ENCODE measurements at regions not wholly inside any gene's neighbourhood (a gene's known extent, or its start where the extent isn't known, plus 50 kb on each side); places are given as distances from the start of the nearest gene placed in this dataset.

- DNase-seq (ENCODE audit: low read depth): no peak
Measured at GRCh38 chr14:25551674-25552073, 501.7 kb upstream of the STXBP6 start.

DNA sequence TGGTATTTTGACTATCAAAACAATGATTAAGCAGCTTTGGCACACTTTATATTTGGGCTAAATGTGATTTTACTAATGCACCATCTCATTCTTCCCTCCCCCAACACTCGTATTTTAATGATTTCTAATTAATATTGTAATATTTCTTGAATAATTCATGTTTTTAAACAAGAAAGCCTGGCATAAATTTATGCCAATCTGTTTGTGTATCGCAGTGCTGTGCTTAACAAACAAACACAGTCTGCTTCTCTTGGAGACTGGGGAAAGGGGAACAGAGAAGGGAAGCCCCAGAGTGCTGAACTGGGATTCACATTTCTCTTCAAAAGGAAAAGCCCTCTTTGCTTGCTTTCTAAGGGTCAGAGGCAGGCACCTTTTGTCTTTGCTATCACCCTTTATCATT lies 496.9 kb upstream of the STXBP6 start:
- DNase-seq (ENCODE audit: low read depth): no peak

DNA sequence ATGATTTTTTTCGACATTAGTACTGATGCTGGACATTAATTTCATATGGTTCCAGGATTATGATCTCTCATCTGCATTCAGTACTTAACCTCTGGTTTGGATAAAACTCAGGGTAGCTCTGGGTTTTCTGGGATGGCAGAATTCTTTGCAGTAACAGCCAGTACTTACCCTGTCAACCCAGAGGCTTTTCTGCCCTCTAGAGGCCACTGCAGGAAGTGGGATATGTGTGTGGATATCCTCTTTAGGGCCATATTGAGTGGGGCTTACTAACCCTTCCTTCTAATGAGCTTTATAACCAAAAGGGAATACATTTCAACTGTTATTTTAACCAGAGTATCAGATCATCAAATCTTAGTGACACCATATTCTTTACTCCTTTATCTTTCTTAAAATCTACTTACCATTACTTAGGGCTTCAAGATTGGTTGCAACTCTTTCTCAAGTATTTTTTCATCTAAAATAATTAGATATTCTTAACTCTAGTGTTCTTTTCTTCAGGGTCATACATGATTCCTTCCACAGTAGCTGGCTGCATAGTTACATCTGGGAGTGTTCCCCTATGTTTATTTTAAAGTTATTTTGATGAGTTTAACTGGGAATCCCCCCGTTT lies 488.0 kb upstream of the STXBP6 start:
- no peak for DNase-seq (ENCODE audit: low read depth)

DNA sequence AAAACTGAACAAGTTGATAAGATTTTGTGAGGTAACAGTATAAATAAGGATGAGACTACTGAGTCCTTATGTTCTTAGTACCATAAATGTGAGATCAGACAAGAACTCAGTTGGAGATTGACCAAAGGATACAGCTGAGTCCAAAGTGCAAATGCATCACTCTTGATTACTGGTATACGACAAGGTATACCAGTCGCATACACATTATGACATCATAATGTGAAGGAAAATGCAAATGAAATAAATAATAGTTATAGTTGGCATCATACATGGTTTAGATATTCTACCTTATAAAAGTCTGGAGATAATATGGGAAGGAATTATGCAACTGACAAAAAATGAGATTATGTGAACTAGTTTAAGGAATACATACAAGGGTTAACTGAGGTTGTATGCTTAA lies 476.3 kb upstream of the STXBP6 start:
- DNase-seq (ENCODE audit: low read depth): no peak

DNA sequence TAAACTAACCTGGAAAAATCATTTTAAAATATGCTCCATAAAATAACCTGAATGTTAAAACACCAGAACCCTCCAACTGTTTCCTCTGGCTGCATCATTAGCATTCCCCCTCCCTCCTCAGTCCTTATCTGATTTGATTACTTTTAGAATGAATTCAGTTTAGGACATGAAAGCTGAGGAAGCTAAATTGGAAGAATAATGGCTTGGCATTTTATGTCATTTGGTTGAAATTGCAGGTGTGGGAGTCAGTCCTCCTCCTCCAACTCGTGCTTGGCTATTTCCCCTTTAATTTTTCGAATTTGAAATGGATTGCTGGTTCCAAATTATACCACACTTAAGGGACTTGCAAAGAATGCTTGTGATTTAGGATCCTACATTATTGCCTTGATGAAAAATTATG lies 473.0 kb upstream of the STXBP6 start:
- DNase-seq (ENCODE audit: low read depth): no peak

GRCh38 chr14:25522116-25522515 lies 472.2 kb upstream of the STXBP6 start:
- DNase-seq (ENCODE audit: low read depth): no peak

GRCh38 chr14:25521616-25522015 lies 471.7 kb upstream of the STXBP6 start:
- no peak for DNase-seq (ENCODE audit: low read depth)

- no peak for DNase-seq (ENCODE audit: low read depth)
Measured at GRCh38 chr14:25520821-25521220, 470.9 kb upstream of the STXBP6 start.

GRCh38 chr14:25518364-25518763 lies 468.4 kb upstream of the STXBP6 start:
- no peak for DNase-seq (ENCODE audit: low read depth)

GRCh38 chr14:25516838-25517237 lies 466.9 kb upstream of the STXBP6 start:
- DNase-seq (ENCODE audit: low read depth): no peak

GRCh38 chr14:25508845-25509244 lies 458.9 kb upstream of the STXBP6 start:
- DNase-seq (ENCODE audit: low read depth): no peak

- no peak for DNase-seq (ENCODE audit: low read depth)
Measured at GRCh38 chr14:25501749-25502148, 451.8 kb upstream of the STXBP6 start.

- no peak for DNase-seq (ENCODE audit: low read depth)
Measured at GRCh38 chr14:25488961-25489360, 439.0 kb upstream of the STXBP6 start.

- no peak for DNase-seq (ENCODE audit: low read depth)
Measured at GRCh38 chr14:25485381-25485780, 435.4 kb upstream of the STXBP6 start.

GRCh38 chr14:25484906-25485305 lies 435.0 kb upstream of the STXBP6 start:
- no peak for DNase-seq (ENCODE audit: low read depth)

- DNase-seq (ENCODE audit: low read depth): no peak
Measured at GRCh38 chr14:25484235-25484634, 434.3 kb upstream of the STXBP6 start.

DNA sequence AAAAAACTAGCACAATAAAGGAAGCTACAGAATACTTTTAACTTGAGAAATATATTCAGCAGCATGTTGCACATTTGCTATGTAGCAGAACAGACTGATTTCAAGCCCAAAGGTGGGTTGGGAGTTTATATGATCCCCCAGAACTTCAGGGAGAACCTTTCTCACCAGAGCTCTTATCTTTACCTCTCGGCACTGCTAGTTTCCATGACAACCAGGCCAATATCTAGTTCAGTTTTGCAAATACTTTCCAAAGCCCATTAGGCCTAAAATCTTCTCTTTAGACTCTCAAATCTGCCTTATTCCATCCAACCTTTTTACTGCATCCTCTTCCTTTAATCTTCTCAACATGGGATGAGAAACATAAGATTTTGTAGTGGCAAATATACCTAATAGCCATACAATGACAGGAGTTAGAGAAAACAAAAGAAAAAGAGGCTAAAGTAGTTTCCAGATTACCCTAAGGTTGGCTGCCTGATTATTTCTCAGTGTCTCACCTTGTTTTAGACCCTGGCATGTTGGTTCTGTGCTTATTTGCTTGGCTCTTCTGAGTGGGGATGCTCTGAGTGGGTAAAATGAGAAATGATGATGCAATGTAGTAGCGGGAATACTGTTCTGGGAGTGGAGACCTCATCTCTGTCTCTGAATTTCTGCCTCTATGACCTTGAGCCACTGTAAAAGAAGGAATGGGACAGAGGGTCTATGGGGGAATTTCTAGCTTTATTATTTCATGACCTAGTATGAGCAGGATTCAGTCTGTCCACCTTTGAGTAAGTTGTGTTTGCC lies 427.6 kb upstream of the STXBP6 start:
- no peak for DNase-seq (ENCODE audit: low read depth)

DNA sequence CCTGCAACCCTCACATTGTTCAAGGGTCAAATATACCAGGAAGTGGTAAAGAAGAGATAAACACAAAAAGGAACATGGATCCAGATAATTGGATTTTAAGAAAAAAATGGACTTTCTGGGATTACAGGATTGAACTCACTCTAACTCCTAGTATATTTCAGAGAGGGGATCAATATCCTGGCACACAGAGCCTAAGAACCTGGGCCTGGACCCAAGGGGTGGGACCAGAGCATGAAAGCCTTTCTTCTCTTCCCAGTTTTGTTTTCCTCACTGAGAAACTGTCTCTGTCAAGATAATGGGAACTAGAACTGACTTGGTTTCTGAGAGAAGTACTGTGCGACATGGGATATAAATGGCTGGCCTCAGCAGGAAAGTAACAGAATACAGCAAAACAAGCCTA lies 422.8 kb upstream of the STXBP6 start:
- no peak for DNase-seq (ENCODE audit: low read depth)

DNA sequence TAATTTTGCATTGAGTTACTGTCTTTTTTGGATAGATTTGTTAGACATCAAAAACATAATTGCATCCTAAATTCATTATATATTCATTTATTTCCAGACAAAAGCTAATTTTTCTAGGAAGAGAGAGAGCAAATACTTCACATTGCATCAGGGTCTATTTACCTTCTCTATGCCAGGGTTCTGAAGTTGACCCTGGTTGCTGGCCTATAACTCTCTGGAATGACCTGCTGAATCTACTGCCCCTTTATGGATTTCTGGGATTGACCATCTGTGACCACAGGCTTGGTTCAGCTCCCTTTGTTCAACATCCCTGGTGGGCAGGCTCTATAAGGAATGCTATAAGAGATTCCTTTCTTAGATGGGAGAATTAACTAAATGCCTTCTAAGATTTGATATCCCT lies 414.8 kb upstream of the STXBP6 start:
- DNase-seq (ENCODE audit: low read depth): no peak

GRCh38 chr14:25464078-25464477 lies 414.1 kb upstream of the STXBP6 start:
- no peak for DNase-seq (ENCODE audit: low read depth)

DNA sequence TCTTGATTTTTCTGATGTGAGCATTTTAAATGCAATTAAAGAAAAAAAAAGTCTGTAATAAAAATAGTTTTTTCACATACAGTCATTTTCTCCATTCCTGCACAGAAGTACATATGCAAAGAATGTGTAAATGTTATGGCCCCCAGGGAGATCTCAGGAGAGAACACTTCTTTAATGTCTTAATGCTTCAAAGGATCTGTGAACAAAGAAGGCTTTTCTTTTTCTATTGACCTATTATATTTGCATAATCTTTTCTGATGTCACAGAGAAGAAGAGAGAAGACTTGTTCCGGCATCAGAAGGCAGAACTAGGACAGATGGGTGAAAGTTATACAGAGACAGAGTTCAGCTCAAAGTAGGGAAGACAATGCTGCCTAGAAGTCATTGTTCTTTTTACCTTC lies 413.5 kb upstream of the STXBP6 start:
- DNase-seq (ENCODE audit: low read depth): no peak

DNA sequence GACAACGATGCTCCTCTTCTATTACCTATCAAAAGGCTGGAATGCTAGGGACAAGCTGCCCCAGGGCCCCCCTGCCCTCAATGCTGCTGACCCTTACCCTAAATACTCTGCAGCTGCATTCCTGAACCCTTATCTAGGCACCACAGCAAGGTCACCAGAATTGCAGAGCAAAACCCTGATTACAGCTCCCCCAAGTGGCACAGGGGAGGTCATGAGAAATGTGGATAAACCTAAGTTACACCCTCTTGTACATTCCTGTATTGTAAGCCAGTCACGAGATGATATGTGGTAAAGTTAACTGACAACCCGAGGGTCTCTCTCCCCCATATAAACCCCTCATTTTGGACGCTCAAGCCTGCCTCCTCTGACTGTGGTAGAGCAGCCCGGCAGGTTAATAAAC lies 411.8 kb upstream of the STXBP6 start:
- DNase-seq (ENCODE audit: low read depth): no peak

DNA sequence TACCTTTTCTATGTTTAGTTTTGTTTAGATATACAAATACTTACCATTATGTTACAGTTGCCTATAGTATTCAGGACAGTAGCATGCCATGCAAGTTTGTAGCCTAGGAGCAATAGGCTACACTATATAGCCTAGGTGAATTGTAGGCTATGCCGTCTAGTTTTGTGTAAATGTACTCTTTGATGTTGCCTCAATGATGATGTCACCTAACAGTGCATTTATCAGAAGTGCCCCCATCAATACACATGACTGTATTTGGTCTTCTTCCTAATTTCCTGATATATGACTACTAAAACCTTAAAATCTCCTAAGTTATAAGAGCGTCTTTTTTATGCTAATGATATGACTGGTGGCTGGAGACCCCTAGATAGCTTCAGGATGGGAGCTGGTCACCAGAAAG lies 394.4 kb upstream of the STXBP6 start:
- no peak for DNase-seq (ENCODE audit: low read depth)

All from myocyte (in vitro differentiated cells).